ENCODE measurements at regions not wholly inside any gene's neighbourhood (a gene's known extent, or its start where the extent isn't known, plus 50 kb on each side); places are given as distances from the start of the nearest gene placed in this dataset.
"Not testable (repeated sequence)": the region's sequence is repeated elsewhere in the genome, so short reads cannot be mapped to it uniquely, and the experiment has no call there.

GRCh38 chr5:167294882-167295680 lies 996.4 kb upstream of the WWC1 start:
- DNase-seq: peak; percentile 44

GRCh38 chr5:167295681-167296005 lies 995.8 kb upstream of the WWC1 start:
- DNase-seq: no peak

GRCh38 chr5:167296066-167296465 lies 995.4 kb upstream of the WWC1 start:
- no peak for DNase-seq

GRCh38 chr5:167296661-167297060 lies 994.8 kb upstream of the WWC1 start:
- DNase-seq: no peak

GRCh38 chr5:167299861-167300260 lies 991.6 kb upstream of the WWC1 start:
- DNase-seq: not testable (repeated sequence)

GRCh38 chr5:167303582-167303981 lies 987.9 kb upstream of the WWC1 start:
- DNase-seq: no peak

GRCh38 chr5:167304834-167305469 lies 986.5 kb upstream of the WWC1 start:
- no peak for DNase-seq

GRCh38 chr5:167305591-167306213 lies 985.7 kb upstream of the WWC1 start:
- DNase-seq: no peak

- no peak for DNase-seq
Observed at GRCh38 chr5:167307042-167307441, 984.4 kb upstream of the WWC1 start.

GRCh38 chr5:167308466-167308865 lies 983.0 kb upstream of the WWC1 start:
- DNase-seq: no peak

- DNase-seq: no peak
Observed at GRCh38 chr5:167309941-167310517, 981.4 kb upstream of the WWC1 start.

GRCh38 chr5:167311340-167311739 lies 980.1 kb upstream of the WWC1 start:
- no peak for DNase-seq

GRCh38 chr5:167312225-167312624 lies 979.2 kb upstream of the WWC1 start:
- DNase-seq: no peak

GRCh38 chr5:167315762-167316161 lies 975.7 kb upstream of the WWC1 start:
- DNase-seq: no peak

- DNase-seq: no peak
Observed at GRCh38 chr5:167317884-167318283, 973.6 kb upstream of the WWC1 start.

GRCh38 chr5:167319243-167319642 lies 972.2 kb upstream of the WWC1 start:
- no peak for DNase-seq

- no peak for DNase-seq
Observed at GRCh38 chr5:167320019-167320418, 971.4 kb upstream of the WWC1 start.

- no peak for DNase-seq
Observed at GRCh38 chr5:167332309-167332708, 959.1 kb upstream of the WWC1 start.

GRCh38 chr5:167336161-167336560 lies 955.3 kb upstream of the WWC1 start:
- no peak for DNase-seq

GRCh38 chr5:167339205-167339604 lies 952.2 kb upstream of the WWC1 start:
- DNase-seq: no peak

GRCh38 chr5:167346461-167346860 lies 945.0 kb upstream of the WWC1 start:
- no peak for DNase-seq

GRCh38 chr5:167348251-167348926 lies 943.1 kb upstream of the WWC1 start:
- DNase-seq: no peak

- DNase-seq: no peak
Observed at GRCh38 chr5:167348980-167349379, 942.5 kb upstream of the WWC1 start.
